Lower leg skin (tissue), 3 donors: ENCODE measurements at regions not wholly inside any gene's neighbourhood (a gene's known extent, or its start where the extent isn't known, plus 50 kb on each side); places are given as distances from the start of the nearest gene placed in this dataset.

Source experiments
- POLR2A ChIP-seq, 2 donors: fragments of 450-650 bp; IDR thresholded peaks; one replicate each; pipeline ENCODE4 v1.6.1; 2016 to 2017; ENCODE audit warnings: antibody characterized with exemption in 2 of 2, mild to moderate bottlenecking in 1 of 2, moderate library complexity in 1 of 2
- TF ChIP-seq, protein P1 (sequence below), 3 donors: fragments of 450-650 bp; IDR thresholded peaks; one replicate each; pipeline ENCODE4 v1.5.1; 2016; ENCODE audit warnings: antibody characterized with exemption in 3 of 3, mild to moderate bottlenecking in 3 of 3, moderate library complexity in 2 of 3

DNA sequence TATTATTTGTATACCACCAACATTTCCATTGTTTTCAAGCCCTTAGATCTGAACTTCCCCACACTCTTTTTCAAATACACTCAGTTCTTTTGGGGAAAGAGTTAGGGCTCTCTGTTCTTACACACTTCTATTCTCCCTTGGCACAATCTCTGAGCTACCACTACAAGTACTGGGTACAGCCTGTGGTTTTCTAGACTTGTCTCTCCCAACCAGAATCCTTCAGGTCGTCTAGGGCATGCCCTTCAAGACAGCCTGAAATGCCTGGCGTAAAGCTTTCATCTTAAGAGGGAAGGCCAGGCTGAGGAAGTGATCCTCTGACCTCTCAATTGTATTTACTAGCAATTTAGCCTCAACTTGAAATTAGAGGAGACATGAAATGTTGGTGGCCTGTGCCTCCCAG lies 1442.0 kb downstream of the AACS start:
- TF ChIP-seq, protein P1, sequence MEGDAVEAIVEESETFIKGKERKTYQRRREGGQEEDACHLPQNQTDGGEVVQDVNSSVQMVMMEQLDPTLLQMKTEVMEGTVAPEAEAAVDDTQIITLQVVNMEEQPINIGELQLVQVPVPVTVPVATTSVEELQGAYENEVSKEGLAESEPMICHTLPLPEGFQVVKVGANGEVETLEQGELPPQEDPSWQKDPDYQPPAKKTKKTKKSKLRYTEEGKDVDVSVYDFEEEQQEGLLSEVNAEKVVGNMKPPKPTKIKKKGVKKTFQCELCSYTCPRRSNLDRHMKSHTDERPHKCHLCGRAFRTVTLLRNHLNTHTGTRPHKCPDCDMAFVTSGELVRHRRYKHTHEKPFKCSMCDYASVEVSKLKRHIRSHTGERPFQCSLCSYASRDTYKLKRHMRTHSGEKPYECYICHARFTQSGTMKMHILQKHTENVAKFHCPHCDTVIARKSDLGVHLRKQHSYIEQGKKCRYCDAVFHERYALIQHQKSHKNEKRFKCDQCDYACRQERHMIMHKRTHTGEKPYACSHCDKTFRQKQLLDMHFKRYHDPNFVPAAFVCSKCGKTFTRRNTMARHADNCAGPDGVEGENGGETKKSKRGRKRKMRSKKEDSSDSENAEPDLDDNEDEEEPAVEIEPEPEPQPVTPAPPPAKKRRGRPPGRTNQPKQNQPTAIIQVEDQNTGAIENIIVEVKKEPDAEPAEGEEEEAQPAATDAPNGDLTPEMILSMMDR (IDR thresholded peaks at IDR 0.05): no peak
- no peak for TF ChIP-seq POLR2A (IDR thresholded peaks at IDR 0.05)
